ENCODE measurements at regions not wholly inside any gene's neighbourhood (a gene's known extent, or its start where the extent isn't known, plus 50 kb on each side); places are given as distances from the start of the nearest gene placed in this dataset.

DNA sequence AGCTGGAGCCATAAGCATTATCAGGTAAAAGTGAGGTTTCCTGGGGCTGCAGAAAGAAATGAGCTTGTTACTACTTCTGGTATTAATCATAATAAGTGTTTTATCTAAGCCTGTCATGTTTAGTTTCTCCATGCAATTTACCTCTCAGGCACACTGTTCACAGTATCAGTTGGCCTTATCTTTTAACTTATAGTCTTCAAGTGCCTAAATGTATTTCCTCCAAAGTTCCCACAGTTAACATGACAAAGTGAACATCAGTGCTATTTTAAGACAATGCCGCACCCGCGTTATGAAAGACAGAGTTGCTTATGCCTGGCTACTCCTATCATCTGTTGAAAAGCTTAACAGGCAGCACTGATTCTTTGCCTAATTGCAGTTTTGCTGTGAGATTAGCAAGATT lies 408.7 kb upstream of the FAM241A start:
- Histone ChIP-seq H3K4me1 (replicated peaks in 1 of 2; ENCODE audit: control insufficient read depth in 2 of 2, insufficient read depth in 2 of 2, low read length in 2 of 2) (no peaks in the 10 kb centered on the region), H3K36me3 (ENCODE audit: control insufficient read depth, insufficient read depth, low read length) (no peaks in the 10 kb centered on the region), H3K9me3 (replicated peaks; ENCODE audit: control insufficient read depth, insufficient read depth, low read depth, low read length) (no peaks in the 10 kb centered on the region), H2AFZ (ENCODE audit: low read depth, low read length) (no peak overlapping the region), H3K9me1 (ENCODE audit: control insufficient read depth, insufficient read depth, low read length) (no peaks in the 10 kb centered on the region), H3K4me3 (no peak overlapping the region), H3K79me2 (ENCODE audit: control insufficient read depth, insufficient read depth, low read length) (no peaks in the 10 kb centered on the region), H3K27ac (ENCODE audit: extremely low read depth, low read depth, low read length) (no peak overlapping the region), H3K27me3 (ENCODE audit: control insufficient read depth in 2 of 2, insufficient read depth in 2 of 2, low read length in 2 of 2) (no peaks in the 10 kb centered on the region), H3K9ac (ENCODE audit: insufficient read depth in 1 of 2, low read depth in 2 of 2, low read length in 2 of 2) (no peak overlapping the region), H4K20me1 (replicated peaks; ENCODE audit: control insufficient read depth, insufficient read depth, low read length) (no peaks in the 10 kb centered on the region), H3K4me2 (ENCODE audit: insufficient read depth, low read length) (no peak overlapping the region)
- 0% methylated on average over 3 of the region's 3 CpGs for WGBS (ENCODE audit: insufficient coverage, low coverage, missing lambda C conversion rate)
- ChIA-PET CTCF (ENCODE audit: low intra/inter-chr PET ratio) (no interaction called here), POLR2A (no interaction called here)
- in situ Hi-C loops (cut with MboI) (no loop called here), intact Hi-C loops (cut with micrococcal nuclease) (no loop called here)
- BruUV-seq (replicated peaks): no TSS peak
- ATAC-seq (no peak), DNase-seq (ENCODE audit: extremely low read depth in 1 of 4, low spot score in 3 of 4) (no peak), FAIRE-seq (no peak)
- no peak for TF ChIP-seq STAT5A (IDR thresholded peaks at IDR 0.05; ENCODE audit: borderline replicate concordance, low read length)
- no peak for TF ChIP-seq ILK (tag; IDR thresholded peaks at IDR 0.05; ENCODE audit: borderline replicate concordance, low read depth)
- TF ChIP-seq TRIM28 (IDR thresholded peaks at IDR 0.05): no peak
- TF ChIP-seq, protein P1, sequence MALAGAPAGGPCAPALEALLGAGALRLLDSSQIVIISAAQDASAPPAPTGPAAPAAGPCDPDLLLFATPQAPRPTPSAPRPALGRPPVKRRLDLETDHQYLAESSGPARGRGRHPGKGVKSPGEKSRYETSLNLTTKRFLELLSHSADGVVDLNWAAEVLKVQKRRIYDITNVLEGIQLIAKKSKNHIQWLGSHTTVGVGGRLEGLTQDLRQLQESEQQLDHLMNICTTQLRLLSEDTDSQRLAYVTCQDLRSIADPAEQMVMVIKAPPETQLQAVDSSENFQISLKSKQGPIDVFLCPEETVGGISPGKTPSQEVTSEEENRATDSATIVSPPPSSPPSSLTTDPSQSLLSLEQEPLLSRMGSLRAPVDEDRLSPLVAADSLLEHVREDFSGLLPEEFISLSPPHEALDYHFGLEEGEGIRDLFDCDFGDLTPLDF (CRISPR knock-in tag; IDR thresholded peaks at IDR 0.05): no peak
- no peak for TF ChIP-seq SNRNP70 (optimal IDR thresholded peaks at IDR 0.05; ENCODE audit: low read depth, low read length)
- TF ChIP-seq, protein P2, sequence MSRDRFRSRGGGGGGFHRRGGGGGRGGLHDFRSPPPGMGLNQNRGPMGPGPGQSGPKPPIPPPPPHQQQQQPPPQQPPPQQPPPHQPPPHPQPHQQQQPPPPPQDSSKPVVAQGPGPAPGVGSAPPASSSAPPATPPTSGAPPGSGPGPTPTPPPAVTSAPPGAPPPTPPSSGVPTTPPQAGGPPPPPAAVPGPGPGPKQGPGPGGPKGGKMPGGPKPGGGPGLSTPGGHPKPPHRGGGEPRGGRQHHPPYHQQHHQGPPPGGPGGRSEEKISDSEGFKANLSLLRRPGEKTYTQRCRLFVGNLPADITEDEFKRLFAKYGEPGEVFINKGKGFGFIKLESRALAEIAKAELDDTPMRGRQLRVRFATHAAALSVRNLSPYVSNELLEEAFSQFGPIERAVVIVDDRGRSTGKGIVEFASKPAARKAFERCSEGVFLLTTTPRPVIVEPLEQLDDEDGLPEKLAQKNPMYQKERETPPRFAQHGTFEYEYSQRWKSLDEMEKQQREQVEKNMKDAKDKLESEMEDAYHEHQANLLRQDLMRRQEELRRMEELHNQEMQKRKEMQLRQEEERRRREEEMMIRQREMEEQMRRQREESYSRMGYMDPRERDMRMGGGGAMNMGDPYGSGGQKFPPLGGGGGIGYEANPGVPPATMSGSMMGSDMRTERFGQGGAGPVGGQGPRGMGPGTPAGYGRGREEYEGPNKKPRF (IDR thresholded peaks at IDR 0.05; ENCODE audit: low read depth, low read length): no peak
- no peak for TF ChIP-seq ZKSCAN1 (IDR thresholded peaks at IDR 0.05; ENCODE audit: low read depth, low read length)
- TF ChIP-seq ZNF77 (CRISPR knock-in tag; IDR thresholded peaks at IDR 0.05): no peak
- no peak for TF ChIP-seq ZNF140 (CRISPR knock-in tag; IDR thresholded peaks at IDR 0.05)
- TF ChIP-seq, protein P3, sequence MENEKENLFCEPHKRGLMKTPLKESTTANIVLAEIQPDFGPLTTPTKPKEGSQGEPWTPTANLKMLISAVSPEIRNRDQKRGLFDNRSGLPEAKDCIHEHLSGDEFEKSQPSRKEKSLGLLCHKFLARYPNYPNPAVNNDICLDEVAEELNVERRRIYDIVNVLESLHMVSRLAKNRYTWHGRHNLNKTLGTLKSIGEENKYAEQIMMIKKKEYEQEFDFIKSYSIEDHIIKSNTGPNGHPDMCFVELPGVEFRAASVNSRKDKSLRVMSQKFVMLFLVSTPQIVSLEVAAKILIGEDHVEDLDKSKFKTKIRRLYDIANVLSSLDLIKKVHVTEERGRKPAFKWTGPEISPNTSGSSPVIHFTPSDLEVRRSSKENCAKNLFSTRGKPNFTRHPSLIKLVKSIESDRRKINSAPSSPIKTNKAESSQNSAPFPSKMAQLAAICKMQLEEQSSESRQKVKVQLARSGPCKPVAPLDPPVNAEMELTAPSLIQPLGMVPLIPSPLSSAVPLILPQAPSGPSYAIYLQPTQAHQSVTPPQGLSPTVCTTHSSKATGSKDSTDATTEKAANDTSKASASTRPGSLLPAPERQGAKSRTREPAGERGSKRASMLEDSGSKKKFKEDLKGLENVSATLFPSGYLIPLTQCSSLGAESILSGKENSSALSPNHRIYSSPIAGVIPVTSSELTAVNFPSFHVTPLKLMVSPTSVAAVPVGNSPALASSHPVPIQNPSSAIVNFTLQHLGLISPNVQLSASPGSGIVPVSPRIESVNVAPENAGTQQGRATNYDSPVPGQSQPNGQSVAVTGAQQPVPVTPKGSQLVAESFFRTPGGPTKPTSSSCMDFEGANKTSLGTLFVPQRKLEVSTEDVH (IDR thresholded peaks at IDR 0.05; ENCODE audit: low read depth, partially characterized antibody): no peak
- TF ChIP-seq HDAC1 (IDR thresholded peaks at IDR 0.05): no peak
- no peak for TF ChIP-seq MAFK (IDR thresholded peaks at IDR 0.05; ENCODE audit: low read length)
